SJCRH30 (cell line): ENCODE measurements at regions not wholly inside any gene's neighbourhood (a gene's known extent, or its start where the extent isn't known, plus 50 kb on each side); places are given as distances from the start of the nearest gene placed in this dataset.

ENCODE experiments used
- DNase-seq, 2 experiments: peaks; one replicate each; pipeline ENCODE4 v3.0.0-alpha.2; 2015 to 2020
- H3K27ac ChIP-seq: fragments of 250-450 bp; sonication (Bioruptor Pico); 2 replicates; pipeline ENCODE4 v1.5.1; 2020; ENCODE audit warnings: mild to moderate bottlenecking, moderate library complexity
- H3K27me3 ChIP-seq: fragments of 250-450 bp; sonication (Bioruptor Pico); 2 replicates; pipeline ENCODE4 v1.5.1; 2020; ENCODE audit warnings: mild to moderate bottlenecking, moderate library complexity
- H3K36me3 ChIP-seq: fragments of 250-450 bp; sonication (Bioruptor Pico); 2 replicates; pipeline ENCODE4 v1.5.1; 2020; ENCODE audit warnings: mild to moderate bottlenecking, moderate library complexity
- H3K4me1 ChIP-seq: fragments of 250-450 bp; sonication (Bioruptor Pico); 2 replicates; pipeline ENCODE4 v1.5.1; 2020; ENCODE audit warnings: mild to moderate bottlenecking, moderate library complexity
- H3K4me3 ChIP-seq: fragments of 250-450 bp; sonication (Bioruptor Pico); 2 replicates; pipeline ENCODE4 v1.5.1; 2020; ENCODE audit warnings: mild to moderate bottlenecking, moderate library complexity
- H3K9me3 ChIP-seq: fragments of 250-450 bp; sonication (Bioruptor Pico); replicated peaks from 2 replicates; pipeline ENCODE4 v1.5.1; 2020; ENCODE audit warnings: mild to moderate bottlenecking, moderate library complexity

DNA sequence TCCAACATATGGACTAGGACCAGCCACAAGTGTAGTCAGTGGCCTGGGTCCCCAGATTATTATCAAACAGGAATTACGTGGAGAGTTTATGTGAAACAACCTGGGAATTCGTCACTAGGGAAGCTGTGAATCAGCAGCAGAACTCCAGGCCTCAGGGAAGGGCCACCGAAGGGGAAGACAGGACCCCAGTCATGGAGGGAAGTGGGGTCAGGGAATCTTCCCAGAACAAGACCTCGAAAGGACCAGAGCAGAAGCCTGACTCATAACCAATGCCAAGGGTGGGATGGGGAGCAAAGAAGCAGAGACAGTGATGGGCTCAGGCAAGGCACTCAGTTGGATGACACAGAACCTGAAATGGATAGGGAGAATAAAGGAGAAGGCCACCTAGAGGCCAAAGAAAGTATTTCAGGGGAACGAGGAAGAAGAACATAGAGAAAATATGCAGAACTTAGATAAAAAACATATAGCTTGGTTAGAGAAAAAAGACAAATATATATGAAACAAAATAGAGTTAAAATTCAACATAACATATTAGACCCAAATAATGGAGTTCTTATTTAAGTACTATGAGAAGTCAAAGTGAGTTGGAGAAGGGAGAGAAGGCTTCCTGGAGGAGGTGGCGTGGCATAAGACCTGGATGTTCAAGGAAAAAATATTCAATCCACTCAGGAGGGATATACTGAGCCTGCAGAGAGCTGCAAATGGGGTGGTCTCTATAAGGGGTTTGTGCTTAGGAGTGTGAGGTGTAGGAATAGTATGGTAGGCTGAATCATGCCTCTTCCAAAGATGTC lies 66.7 kb upstream of the CAST start:
- Histone ChIP-seq H3K4me1 (no peaks in the 10 kb centered on the region), H3K4me3 (no peak overlapping the region), H3K27me3 (0 out of 2 replicates have a peak, but pooled peaks cover 9% of the 10 kb centered on the region), H3K36me3 (no peaks in the 10 kb centered on the region), H3K9me3 (no peaks in the 10 kb centered on the region), H3K27ac (no peak overlapping the region)
- peak in 1 of 2 experiments; percentile 27 for DNase-seq

DNA sequence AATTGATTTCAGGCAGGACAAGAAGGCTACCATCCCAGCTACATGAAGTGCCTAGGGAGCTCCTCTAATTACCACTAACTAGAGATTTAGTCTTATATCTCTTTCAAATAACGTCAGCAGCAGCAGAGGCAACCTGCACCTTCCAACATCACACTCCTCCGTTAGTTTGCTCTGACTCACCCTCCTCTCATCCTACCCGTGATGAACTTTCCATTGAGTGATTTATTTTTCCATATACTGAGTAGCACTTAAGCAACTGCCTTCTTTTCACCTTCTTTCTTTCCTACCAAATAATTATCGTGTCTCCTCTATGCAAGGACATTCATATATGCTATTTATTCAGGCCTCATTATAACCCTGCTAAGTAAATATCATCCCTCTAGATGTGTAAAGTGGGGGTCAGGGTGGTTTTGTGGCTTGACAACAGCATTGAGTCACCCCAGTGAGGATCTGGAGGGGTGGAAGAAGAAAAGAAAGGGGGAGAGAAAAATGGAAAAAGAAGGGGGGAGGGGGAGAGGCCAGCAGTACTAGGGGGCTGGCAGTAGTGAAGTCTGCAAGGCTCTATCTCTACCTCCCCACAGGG lies 64.6 kb upstream of the CAST start:
- Histone ChIP-seq H3K4me3 (no peak overlapping the region), H3K27ac (no peak overlapping the region), H3K27me3 (0 out of 2 replicates have a peak, but pooled peaks cover 9% of the 10 kb centered on the region), H3K36me3 (no peaks in the 10 kb centered on the region), H3K4me1 (no peaks in the 10 kb centered on the region), H3K9me3 (no peaks in the 10 kb centered on the region)
- DNase-seq, result no peak

DNA sequence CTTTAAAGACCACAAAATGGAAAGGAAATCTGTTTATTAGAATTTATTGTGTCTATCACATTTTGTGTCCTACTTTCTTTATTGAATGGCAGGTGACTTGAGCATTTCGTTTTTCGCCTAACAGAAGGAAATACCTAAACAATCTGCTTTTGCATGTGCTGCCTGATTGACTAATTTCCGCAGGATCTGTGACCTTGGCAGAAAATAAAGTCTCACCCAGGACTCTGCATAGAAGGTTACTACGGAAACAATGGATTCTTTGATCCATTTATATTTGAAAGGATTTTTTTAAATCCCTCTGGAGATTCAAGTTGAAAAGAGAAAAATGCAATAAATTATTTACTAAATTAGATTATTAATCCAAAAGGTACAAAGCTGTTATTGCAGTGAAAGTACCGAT lies 61.0 kb upstream of the CAST start:
- Histone ChIP-seq H3K4me3 (no peak overlapping the region), H3K9me3 (no peaks in the 10 kb centered on the region), H3K27ac (no peak overlapping the region), H3K36me3 (no peaks in the 10 kb centered on the region), H3K4me1 (no peaks in the 10 kb centered on the region), H3K27me3 (no peaks in the 10 kb centered on the region)
- DNase-seq, result no peak

DNA sequence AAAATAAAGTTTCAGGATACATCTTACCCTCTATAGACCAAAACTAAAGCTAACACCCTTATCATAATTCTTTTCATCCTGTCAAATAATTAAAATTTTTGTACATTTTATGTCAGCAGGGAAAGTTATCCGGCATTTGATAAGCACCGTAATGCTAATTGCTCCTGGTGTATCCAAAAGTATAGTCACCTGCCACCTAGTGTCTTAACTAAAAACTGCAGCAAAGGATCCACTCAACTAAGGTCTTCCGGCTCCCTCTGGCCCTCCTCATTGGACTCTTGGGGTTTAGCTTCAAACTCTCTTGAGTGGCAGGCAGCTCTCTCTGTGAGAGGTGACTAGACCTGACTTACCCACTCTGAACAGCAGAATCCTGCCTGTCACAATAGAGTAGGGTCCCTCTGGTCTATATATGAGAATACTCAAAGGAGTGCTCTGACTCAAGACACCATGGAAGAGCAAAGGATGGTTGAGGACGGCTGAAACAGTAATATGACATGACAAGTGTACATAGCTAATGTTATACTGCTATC lies 60.4 kb upstream of the CAST start:
- H3K4me3 ChIP-seq, result no peak overlapping the region
- no peaks in the 10 kb centered on the region for H3K9me3 ChIP-seq
- no peaks in the 10 kb centered on the region for H3K36me3 ChIP-seq
- DNase-seq, result peak; percentile 41 to 79
- H3K27ac ChIP-seq, result no peak overlapping the region
- no peaks in the 10 kb centered on the region for H3K4me1 ChIP-seq
- H3K27me3 ChIP-seq, result no peaks in the 10 kb centered on the region

DNA sequence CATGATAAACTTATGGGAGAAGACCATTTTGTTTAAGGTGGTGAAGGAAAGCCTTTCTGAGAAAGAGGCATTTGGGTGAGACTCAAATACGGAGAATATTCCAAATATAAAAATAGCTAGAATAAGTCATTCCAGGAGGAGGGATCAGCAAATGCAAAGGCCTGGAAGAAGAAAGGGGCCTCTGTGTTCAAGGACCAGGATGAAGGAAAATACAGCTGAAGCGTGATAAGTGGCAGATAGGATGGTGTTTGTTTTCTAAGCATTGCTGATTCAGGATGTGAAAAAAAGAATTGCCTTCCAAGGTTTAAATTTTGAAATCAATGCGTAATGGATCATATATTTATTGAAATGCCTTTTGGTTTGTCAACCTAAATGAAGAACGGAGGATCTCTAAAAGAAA lies 59.4 kb upstream of the CAST start:
- Histone ChIP-seq H3K27me3 (no peaks in the 10 kb centered on the region), H3K4me1 (no peaks in the 10 kb centered on the region), H3K27ac (no peak overlapping the region), H3K9me3 (no peaks in the 10 kb centered on the region), H3K4me3 (no peak overlapping the region), H3K36me3 (no peaks in the 10 kb centered on the region)
- DNase-seq, result no peak

DNA sequence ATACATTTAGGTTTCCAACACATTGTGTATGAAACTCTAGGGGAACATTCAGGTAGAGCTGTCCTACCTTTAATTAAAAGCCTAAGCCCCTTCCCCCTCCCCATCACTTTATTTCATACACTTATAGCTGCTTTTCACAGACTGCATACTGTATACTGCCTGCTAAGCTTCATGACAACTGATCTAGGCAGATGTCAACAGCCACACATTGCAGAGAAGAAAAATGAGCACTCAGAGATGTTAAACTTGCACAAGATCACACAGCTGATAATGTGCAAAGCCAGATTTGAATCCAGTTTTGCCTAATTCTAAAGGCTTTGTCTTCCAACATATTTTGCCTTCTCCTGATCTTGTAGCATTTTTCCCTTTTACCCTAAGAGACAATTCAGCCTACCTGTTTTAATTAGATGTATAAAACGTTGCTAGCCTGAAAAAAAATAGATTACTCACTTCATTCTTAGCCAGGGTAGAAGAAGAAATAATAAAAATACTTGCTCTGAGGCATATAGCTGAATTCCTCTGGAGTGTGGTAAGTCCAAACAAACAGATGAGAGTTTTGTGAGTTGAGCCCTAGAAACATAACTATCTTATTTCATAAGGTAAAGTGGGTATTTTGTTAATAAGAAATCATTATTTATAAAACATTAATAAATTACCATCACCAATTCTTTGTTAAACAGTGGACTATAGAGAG lies 56.9 kb upstream of the CAST start:
- Histone ChIP-seq H3K27me3 (no peaks in the 10 kb centered on the region), H3K27ac (no peak overlapping the region), H3K4me3 (no peak overlapping the region), H3K4me1 (no peaks in the 10 kb centered on the region), H3K36me3 (no peaks in the 10 kb centered on the region), H3K9me3 (no peaks in the 10 kb centered on the region)
- no peak for DNase-seq

DNA sequence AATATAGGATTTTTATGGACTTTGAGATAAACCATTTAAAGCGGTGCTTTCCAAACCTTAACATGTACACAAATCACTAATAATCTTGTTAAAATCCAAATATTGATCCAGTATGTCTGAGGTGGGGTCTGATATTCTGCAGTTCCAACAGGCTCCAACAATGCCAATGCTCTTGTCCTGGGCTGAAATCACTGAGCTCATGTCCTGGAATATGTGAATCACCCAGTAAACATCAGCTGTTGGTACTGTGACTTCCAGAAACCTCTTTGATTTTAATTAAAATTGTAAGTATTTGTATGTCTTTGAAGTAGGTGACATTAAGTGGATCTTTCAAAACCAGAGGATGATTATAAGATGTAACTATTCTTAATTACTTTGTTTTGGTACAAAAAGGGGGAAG lies 52.8 kb upstream of the CAST start:
- H3K4me3 ChIP-seq, result no peak overlapping the region
- H3K27me3 ChIP-seq, result no peaks in the 10 kb centered on the region; the same call in 1 of the 2 replicates
- DNase-seq, result no peak
- H3K27ac ChIP-seq, result no peak overlapping the region
- H3K9me3 ChIP-seq, result no peaks in the 10 kb centered on the region
- H3K36me3 ChIP-seq, result no peaks in the 10 kb centered on the region
- peaks cover 2% of the 10 kb centered on the region; the same call in 1 of the 2 replicates for H3K4me1 ChIP-seq

DNA sequence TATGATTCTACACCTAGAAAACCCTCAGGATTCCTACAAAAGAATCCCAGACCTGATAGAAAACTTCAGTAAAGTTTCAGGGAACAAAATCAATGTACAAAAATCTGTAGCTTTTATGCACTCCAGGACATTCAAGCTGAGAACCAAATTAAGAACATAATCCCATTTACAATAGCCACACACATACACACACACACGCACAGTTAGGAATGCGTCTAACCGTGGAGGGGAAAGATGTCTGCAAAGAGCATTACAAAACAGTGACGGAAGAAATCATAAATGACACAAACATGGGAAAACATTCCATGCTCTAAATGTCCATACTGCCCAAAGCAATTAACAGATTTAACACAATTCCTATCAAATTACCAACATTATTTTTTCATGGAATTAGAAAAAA lies 51.4 kb upstream of the CAST start:
- Histone ChIP-seq H3K27ac (no peak overlapping the region), H3K4me1 (peaks cover 4% of the 10 kb centered on the region; the same call in 1 of the 2 replicates), H3K36me3 (no peaks in the 10 kb centered on the region), H3K27me3 (no peaks in the 10 kb centered on the region; the same call in 1 of the 2 replicates), H3K4me3 (no peak overlapping the region), H3K9me3 (no peaks in the 10 kb centered on the region)
- no peak for DNase-seq

DNA sequence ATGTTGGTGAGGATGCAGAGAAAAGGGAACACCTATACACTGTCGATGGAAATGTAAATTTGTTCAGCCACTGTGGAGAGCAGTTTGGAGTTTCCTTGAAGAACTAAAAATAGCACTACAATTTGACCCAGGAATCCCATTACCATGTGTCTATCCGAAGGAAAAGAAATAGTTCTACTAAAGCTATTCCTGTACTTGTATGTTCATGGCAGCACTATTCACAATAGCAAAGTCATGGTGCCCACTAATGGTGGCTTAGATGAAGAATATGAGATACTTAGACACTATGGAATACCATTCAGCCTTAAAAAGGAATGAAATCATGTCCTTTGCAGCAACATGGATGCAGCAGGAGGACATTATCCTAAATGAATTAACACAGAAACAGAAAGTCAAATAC lies 50.2 kb upstream of the CAST start:
- Histone ChIP-seq H3K4me3 (no peak overlapping the region), H3K4me1 (peaks cover 4% of the 10 kb centered on the region; the same call in 1 of the 2 replicates), H3K27me3 (no peaks in the 10 kb centered on the region; the same call in 1 of the 2 replicates), H3K36me3 (no peaks in the 10 kb centered on the region), H3K9me3 (no peaks in the 10 kb centered on the region), H3K27ac (no peak overlapping the region)
- no peak for DNase-seq
